ENCODE measurements at regions not wholly inside any gene's neighbourhood (a gene's known extent, or its start where the extent isn't known, plus 50 kb on each side); places are given as distances from the start of the nearest gene placed in this dataset.

GRCh38 chr6:7008451-7008988 lies 99.2 kb upstream of the RREB1 start:
- Mint-ChIP-seq H3K9me3 (no peaks in the 10 kb centered on the region), H3K4me3 (no peak overlapping the region), H3K27ac (no peak overlapping the region), H3K36me3 (ENCODE audit: low read depth) (no peaks in the 10 kb centered on the region), H3K4me1 (peaks cover 7% of the 10 kb centered on the region; the same call in 1 of the 3 replicates), H3K27me3 (ENCODE audit: insufficient read depth, low read depth, poor library complexity) (peaks cover 3% of the 10 kb centered on the region)
- Histone ChIP-seq H3K79me2 (replicated peaks; ENCODE audit: insufficient read depth) (no peaks in the 10 kb centered on the region), H3K9me2 (ENCODE audit: insufficient read depth) (peaks cover 5% of the 10 kb centered on the region; the same call in 1 of the 2 replicates), H3K4me2 (no peak overlapping the region), H3F3A (replicated peaks; ENCODE audit: low read depth) (no peaks in the 10 kb centered on the region), H3K4me3 (no peak overlapping the region), H3K36me3 (ENCODE audit: insufficient read depth) (no peaks in the 10 kb centered on the region), H2AFZ (peak overlapping the region; percentile 1; the same call in 1 of the 2 replicates), H4K20me1 (replicated peaks; ENCODE audit: insufficient read depth) (no peaks in the 10 kb centered on the region), H3K4me1 (ENCODE audit: insufficient read depth) (0 out of 2 replicates have a peak, but pooled peaks cover 3% of the 10 kb centered on the region), H3K27me3 (ENCODE audit: insufficient read depth) (no peaks in the 10 kb centered on the region), H3K27ac (ENCODE audit: low read depth) (no peak overlapping the region)
- TF ChIP-seq ETS1 (IDR thresholded peaks at IDR 0.05) (no peak), ZNF462 (CRISPR knock-in tag; IDR thresholded peaks at IDR 0.05) (0 out of 2 replicates have a peak, but pooled peaks have one; percentile 32)
- ATAC-seq (peak; percentile 93), DNase-seq (ENCODE audit: low spot score) (peak; percentile 25)

GRCh38 chr6:7016226-7016625 lies 91.5 kb upstream of the RREB1 start:
- no peaks in the 10 kb centered on the region for H3K27me3 ChIP-seq (ENCODE audit: insufficient read depth)
- Mint-ChIP-seq H3K4me1 (no peaks in the 10 kb centered on the region), H3K4me3 (no peak overlapping the region), H3K36me3 (ENCODE audit: low read depth) (no peaks in the 10 kb centered on the region), H3K27me3 (ENCODE audit: insufficient read depth, low read depth, poor library complexity) (peaks cover 3% of the 10 kb centered on the region), H3K27ac (no peak overlapping the region), H3K9me3 (no peaks in the 10 kb centered on the region)
- H3K4me1 ChIP-seq (ENCODE audit: insufficient read depth) = no peaks in the 10 kb centered on the region
- peak overlapping the region; percentile 89 for H2AFZ ChIP-seq
- H3K4me3 ChIP-seq = no peak overlapping the region
- peaks cover 5% of the 10 kb centered on the region; the same call in 1 of the 2 replicates for H3K9me2 ChIP-seq (ENCODE audit: insufficient read depth)
- no peaks in the 10 kb centered on the region for H3K36me3 ChIP-seq (ENCODE audit: insufficient read depth)
- no peaks in the 10 kb centered on the region for H3K79me2 ChIP-seq (replicated peaks; ENCODE audit: insufficient read depth)
- no peaks in the 10 kb centered on the region for H4K20me1 ChIP-seq (replicated peaks; ENCODE audit: insufficient read depth)
- no peak overlapping the region for H3K27ac ChIP-seq (ENCODE audit: low read depth)
- no peak overlapping the region for H3K4me2 ChIP-seq
- no peak for ATAC-seq
- no peak for DNase-seq (ENCODE audit: low spot score)
- H3F3A ChIP-seq (replicated peaks; ENCODE audit: low read depth) = no peaks in the 10 kb centered on the region
- TF ChIP-seq CREB1 (CRISPR knock-in tag; IDR thresholded peaks at IDR 0.05; ENCODE audit: low read depth) (no peak), NANOG (IDR thresholded peaks at IDR 0.05; ENCODE audit: borderline replicate concordance) (no peak), CTCF (conservative IDR thresholded peaks at IDR 0.05; ENCODE audit: low read depth in 2 of 2) (no peak), ZNF331 (CRISPR knock-in tag; IDR thresholded peaks at IDR 0.05; ENCODE audit: low read depth) (no peak), ZNF114 (CRISPR knock-in tag; IDR thresholded peaks at IDR 0.05) (no peak), EZH2 (IDR thresholded peaks at IDR 0.05; ENCODE audit: low read depth, unreplicated experiment) (no peak), REST (IDR thresholded peaks at IDR 0.05; ENCODE audit: unreplicated experiment) (no peak)
